ENCODE measurements at regions not wholly inside any gene's neighbourhood (a gene's known extent, or its start where the extent isn't known, plus 50 kb on each side); places are given as distances from the start of the nearest gene placed in this dataset.

DNA sequence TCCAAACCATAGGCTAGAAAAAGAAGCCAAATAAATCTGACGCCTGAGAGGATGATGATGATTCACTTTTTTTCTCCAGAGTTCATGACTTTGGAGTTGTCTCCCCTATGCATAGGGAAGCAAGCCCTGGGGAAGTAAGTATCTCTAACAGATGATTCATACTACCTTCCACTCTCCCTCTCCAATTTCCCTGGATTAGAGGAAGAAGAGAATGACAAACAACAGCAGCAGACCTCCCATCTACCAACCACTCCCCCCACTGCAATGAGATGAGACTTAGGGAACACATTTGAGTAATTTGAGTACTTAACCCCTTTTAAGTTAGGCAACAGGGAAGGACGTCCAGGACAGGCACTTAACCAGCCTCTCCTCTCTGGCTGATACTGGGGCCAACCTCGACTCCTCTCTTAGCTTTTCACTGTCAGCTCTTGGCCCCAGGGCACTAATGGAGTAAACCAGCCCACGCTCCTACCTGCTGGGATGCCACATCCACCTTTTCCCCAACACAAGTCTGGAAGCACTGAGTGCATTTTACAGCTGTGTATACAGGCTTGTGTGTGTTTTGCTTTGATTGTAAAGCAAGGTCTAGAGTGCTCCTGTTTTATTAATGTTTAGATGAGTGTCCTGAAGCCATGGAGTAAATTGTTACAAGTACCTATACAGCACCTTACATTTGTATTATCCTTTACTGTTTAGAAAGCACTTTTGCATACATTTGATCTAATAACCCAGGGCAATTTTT lies 180.7 kb downstream of the PHLDA1 start:
- Histone ChIP-seq H3K27me3 (no peaks in the 10 kb centered on the region), H3K4me3 (no peak overlapping the region), H3K9me3 (no peaks in the 10 kb centered on the region), H3K27ac (peak overlapping the region; percentile 18), H3K36me3 (no peaks in the 10 kb centered on the region), H3K4me1 (peaks cover 34% of the 10 kb centered on the region)
- intact Hi-C loops (cut with DNase I): no loop called here
- TF ChIP-seq POLR2AphosphoS5 (IDR thresholded peaks at IDR 0.05; ENCODE audit: insufficient read depth in 1 of 2, low read depth in 1 of 2): no peak
- TF ChIP-seq CTCF (IDR thresholded peaks at IDR 0.05): no peak
- TF ChIP-seq POLR2A (IDR thresholded peaks at IDR 0.05): no peak
- no peak for DNase-seq (ENCODE audit: extremely low spot score in 2 of 2)

- intact Hi-C loops (cut with DNase I): no loop called here
- TF ChIP-seq POLR2A (IDR thresholded peaks at IDR 0.05): no peak
- no peak for TF ChIP-seq POLR2AphosphoS5 (IDR thresholded peaks at IDR 0.05; ENCODE audit: insufficient read depth in 1 of 2, low read depth in 1 of 2)
- TF ChIP-seq CTCF (IDR thresholded peaks at IDR 0.05): no peak
- no peak overlapping the region for H3K27ac ChIP-seq
- DNase-seq (ENCODE audit: extremely low spot score in 2 of 2): no peak
- H3K4me1 ChIP-seq: peaks cover 33% of the 10 kb centered on the region
- no peak overlapping the region for H3K4me3 ChIP-seq
- no peaks in the 10 kb centered on the region for H3K27me3 ChIP-seq
- no peaks in the 10 kb centered on the region for H3K36me3 ChIP-seq
- no peaks in the 10 kb centered on the region for H3K9me3 ChIP-seq
These were observed 182.6 kb downstream of the PHLDA1 start for GRCh38 chr12:75848961-75849360.

DNA sequence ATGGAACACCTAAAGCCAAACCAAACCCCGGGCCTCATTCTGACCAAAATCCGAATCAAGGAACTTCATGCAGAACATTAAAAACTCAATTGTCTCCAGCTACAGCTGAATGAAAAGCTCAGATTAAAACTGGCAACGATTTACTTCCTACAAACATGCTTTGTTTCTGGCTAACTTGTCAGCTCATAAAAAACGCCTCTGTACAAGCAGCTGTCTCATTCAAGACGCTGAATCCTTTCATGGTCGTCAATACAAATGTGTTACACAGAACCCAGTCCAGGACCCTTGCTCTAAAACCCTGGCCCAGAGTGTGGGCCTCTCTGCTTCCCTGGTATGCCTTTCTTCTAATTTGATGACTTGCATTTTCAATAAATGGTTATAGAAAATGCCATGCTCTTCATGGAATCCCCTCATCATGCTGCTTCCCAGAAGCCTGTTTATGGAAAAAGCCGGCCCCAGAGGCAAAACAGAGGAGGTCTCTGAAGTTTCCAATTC lies 183.1 kb downstream of the PHLDA1 start:
- no peak for TF ChIP-seq POLR2A (IDR thresholded peaks at IDR 0.05)
- TF ChIP-seq POLR2AphosphoS5 (IDR thresholded peaks at IDR 0.05; ENCODE audit: insufficient read depth in 1 of 2, low read depth in 1 of 2): no peak
- TF ChIP-seq CTCF (IDR thresholded peaks at IDR 0.05): no peak

DNA sequence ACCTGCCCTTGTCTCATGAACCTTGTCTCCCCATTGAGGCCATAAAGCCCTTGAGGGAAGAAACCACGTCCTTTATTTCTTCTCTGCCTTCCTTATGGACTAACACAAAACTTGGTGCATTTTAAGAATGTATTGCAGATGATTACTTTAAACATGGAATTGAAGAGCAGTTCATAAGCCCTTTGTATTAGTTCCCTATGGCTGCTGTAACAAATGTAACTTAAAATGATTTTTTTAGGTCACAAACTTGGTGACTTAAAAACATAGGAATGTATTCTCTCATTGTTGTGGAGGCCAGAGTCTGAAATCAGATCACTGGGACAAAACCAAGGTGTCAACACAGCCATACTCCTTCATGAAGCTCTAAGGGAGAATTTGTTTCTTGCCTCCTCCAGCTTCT lies 185.5 kb downstream of the PHLDA1 start:
- DNase-seq (ENCODE audit: extremely low spot score in 2 of 2): no peak
- H3K36me3 ChIP-seq: no peaks in the 10 kb centered on the region

More for the DNA sequence above, 183.1 kb downstream of the PHLDA1 start:
- no peaks in the 10 kb centered on the region for H3K36me3 ChIP-seq
- H3K4me1 ChIP-seq: peaks cover 29% of the 10 kb centered on the region
- H3K27me3 ChIP-seq: no peaks in the 10 kb centered on the region
- DNase-seq (ENCODE audit: extremely low spot score in 2 of 2): no peak
- H3K27ac ChIP-seq: no peak overlapping the region
- no peaks in the 10 kb centered on the region for H3K9me3 ChIP-seq
- intact Hi-C loops (cut with DNase I): no loop called here
- no peak overlapping the region for H3K4me3 ChIP-seq

More for the DNA sequence above, 185.5 kb downstream of the PHLDA1 start:
- no peak for TF ChIP-seq POLR2A (IDR thresholded peaks at IDR 0.05)
- TF ChIP-seq POLR2AphosphoS5 (IDR thresholded peaks at IDR 0.05; ENCODE audit: insufficient read depth in 1 of 2, low read depth in 1 of 2): no peak
- TF ChIP-seq CTCF (IDR thresholded peaks at IDR 0.05): no peak
- intact Hi-C loops (cut with DNase I): no loop called here
- Histone ChIP-seq H3K4me1 (peaks cover 19% of the 10 kb centered on the region), H3K4me3 (no peak overlapping the region), H3K27ac (no peak overlapping the region), H3K9me3 (no peaks in the 10 kb centered on the region), H3K27me3 (no peaks in the 10 kb centered on the region)

All from vagina (tissue), 2 donors.